Transverse colon (tissue), 4 donors: ENCODE measurements at regions not wholly inside any gene's neighbourhood (a gene's known extent, or its start where the extent isn't known, plus 50 kb on each side); places are given as distances from the start of the nearest gene placed in this dataset.

Experiments
- DNase-seq: peaks from one replicate; pipeline ENCODE4 v3.0.0-alpha.2; 2019
- H3K27ac ChIP-seq, 4 donors: fragments of 200-600 bp; sonication (generic); 2 replicates each; pipeline ENCODE4 v1.5.1; 2016 to 2018; ENCODE audit warnings: inconsistent platforms in 4 of 4
- H3K27me3 ChIP-seq: fragments of 200-600 bp; sonication (generic); 2 replicates; pipeline ENCODE4 v1.5.1; 2017; ENCODE audit warnings: inconsistent platforms
- H3K36me3 ChIP-seq, 4 donors: fragments of 200-600 bp; sonication (generic); 2 replicates each; pipeline ENCODE4 v1.5.1; 2017 to 2019; ENCODE audit warnings: inconsistent platforms in 4 of 4
- H3K4me1 ChIP-seq, 4 donors: fragments of 200-600 bp; sonication (generic); 2 replicates each; pipeline ENCODE4 v1.5.1; 2017 to 2020; ENCODE audit warnings: inconsistent platforms in 4 of 4
- H3K4me3 ChIP-seq, 4 donors: fragments of 200-600 bp; sonication (generic); 1 replicate in 1 of 4; 2 replicates in 3 of 4; pipeline versions ENCODE4 v1.5.1 to v1.6.1; 2017 to 2019; ENCODE audit warnings: inconsistent platforms in 4 of 4
- H3K9me3 ChIP-seq, 2 donors: fragments of 200-600 bp; sonication (generic); 2 replicates each; pipeline ENCODE4 v1.5.1; 2017 to 2019; ENCODE audit warnings: inconsistent platforms in 2 of 2
- CTCF ChIP-seq, 5 experiments: fragments of 200-600 bp in 3 of 5; fragments of 450-650 bp in 2 of 5; sonication (generic) in 3 of 5; IDR thresholded peaks; 1 replicate in 2 of 5; 2 replicates in 3 of 5; pipeline ENCODE4 v1.5.1; 2016 to 2017; ENCODE audit warnings: antibody characterized with exemption in 5 of 5, inconsistent platforms in 3 of 5, mild to moderate bottlenecking in 2 of 5, moderate library complexity in 1 of 5
- EP300 ChIP-seq: sonication (generic); formaldehyde crosslinking; IDR thresholded peaks from one replicate; pipeline ENCODE4 v1.6.1; 2017; ENCODE audit warnings: antibody characterized with exemption, low read depth
- POLR2A ChIP-seq: fragments of 450-650 bp; IDR thresholded peaks from one replicate; pipeline ENCODE4 v1.6.1; 2016; ENCODE audit warnings: antibody characterized with exemption, mild to moderate bottlenecking, moderate library complexity
- POLR2AphosphoS5 ChIP-seq, 3 donors: sonication (generic); formaldehyde crosslinking; IDR thresholded peaks; one replicate each; pipeline ENCODE4 v1.6.1; 2016; ENCODE audit warnings: antibody characterized with exemption in 3 of 3
- WGBS, 2 donors: methylation state at CpG; one replicate each; pipeline ENCODE4 v1.1.5; 2018; ENCODE audit warnings: low coverage in 1 of 2; 5-methylcytosine and 5-hydroxymethylcytosine counted together
- in situ Hi-C, 4 donors: fragments of 200-750 bp; cut with MboI; loops; one replicate each; pipeline versions ENCODE4 v1.15.0 to v1.15.1; 2017; ENCODE audit warnings: low sequenced_read_pairs in 3 of 4, low pct_ligation_motif_present in 1 of 4, low pct_unique_long_range_greater_than_20kb in 1 of 4
- intact Hi-C: fragments of 100-400 bp; cut with DNase I; formaldehyde crosslinking; loops from one replicate; pipeline ENCODE4 v1.15.1; 2023; ENCODE audit warnings: low total_unique reads

GRCh38 chr3:25854214-25854613 is 64.3 kb downstream of the OXSM start:
- DNase-seq, result no peak
- H3K27me3 ChIP-seq, result no peaks in the 10 kb centered on the region
- 42 to 76% methylated on average over 1 of the region's 1 CpG for WGBS, 2 donors
- H3K27ac ChIP-seq, result no peak overlapping the region
- no peaks in the 10 kb centered on the region for H3K36me3 ChIP-seq
- peaks cover 0 to 9% (median 0%) of the 10 kb centered on the region in 4 donors for H3K4me1 ChIP-seq
- H3K9me3 ChIP-seq, result no peaks in the 10 kb centered on the region
- no peak overlapping the region for H3K4me3 ChIP-seq
- intact Hi-C loops, result no loop called here
- in situ Hi-C loops, result loop anchor here in 3 of 4 donors (5.0 to 25.0 kb wide), 3 partner anchors 192 to 199 kb away; partner anchors contain the start of gene TOP2B (in 1 of the 3)
- TF ChIP-seq EP300 (no peak), POLR2A (no peak), POLR2AphosphoS5 (IDR thresholded peaks at IDR 0.05) (no peak), CTCF (IDR thresholded peaks at IDR 0.05) (no peak)

GRCh38 chr3:25854635-25855034 is 64.7 kb downstream of the OXSM start:
- no peaks in the 10 kb centered on the region for H3K36me3 ChIP-seq
- WGBS, 2 donors, result 88 to 89% methylated on average over 3 of the region's 3 CpGs
- in situ Hi-C loops, result loop anchor here in 3 of 4 donors (5.0 to 25.0 kb wide), 3 partner anchors 192 to 200 kb away; partner anchors contain the start of gene TOP2B (in 1 of the 3)
- TF ChIP-seq EP300, result no peak
- no peak for TF ChIP-seq POLR2AphosphoS5 (IDR thresholded peaks at IDR 0.05)
- no peak for TF ChIP-seq CTCF (IDR thresholded peaks at IDR 0.05)
- no peak overlapping the region for H3K27ac ChIP-seq
- intact Hi-C loops, result no loop called here
- DNase-seq, result no peak
- peaks cover 0 to 9% (median 0%) of the 10 kb centered on the region in 4 donors for H3K4me1 ChIP-seq
- no peak overlapping the region for H3K4me3 ChIP-seq
- H3K9me3 ChIP-seq, result no peaks in the 10 kb centered on the region
- H3K27me3 ChIP-seq, result no peaks in the 10 kb centered on the region

GRCh38 chr3:25855266-25855784 is 65.4 kb downstream of the OXSM start:
- intact Hi-C loops (no loop called here), in situ Hi-C loops (loop anchor here in 2 of 4 donors (10.0 to 25.0 kb wide), 2 partner anchors 193 to 201 kb away; partner anchors contain the start of gene TOP2B (in 1 of the 2))
- Histone ChIP-seq H3K9me3 (no peaks in the 10 kb centered on the region), H3K36me3 (no peaks in the 10 kb centered on the region), H3K27me3 (no peaks in the 10 kb centered on the region), H3K4me1 (peaks cover 0 to 9% (median 0%) of the 10 kb centered on the region in 4 donors), H3K27ac (no peak overlapping the region), H3K4me3 (no peak overlapping the region)
- TF ChIP-seq CTCF (IDR thresholded peaks at IDR 0.05), result no peak
- TF ChIP-seq POLR2A, result no peak
- TF ChIP-seq EP300, result no peak
- TF ChIP-seq POLR2AphosphoS5 (IDR thresholded peaks at IDR 0.05), result no peak
- DNase-seq, result no peak
- 38 to 58% methylated on average over 1 of the region's 1 CpG for WGBS, 2 donors

GRCh38 chr3:25856902-25857518 is 67.1 kb downstream of the OXSM start:
- intact Hi-C loops, result no loop called here
- H3K4me3 ChIP-seq, result no peak overlapping the region
- in situ Hi-C loops, result loop anchor here in 2 of 4 donors (10.0 to 25.0 kb wide), 2 partner anchors 195 to 202 kb away; partner anchors contain the start of gene TOP2B (in 1 of the 2)

More at GRCh38 chr3:25856902-25857518, 67.1 kb downstream of the OXSM start:
- H3K9me3 ChIP-seq, result no peaks in the 10 kb centered on the region
- peaks cover 0 to 9% (median 0%) of the 10 kb centered on the region in 4 donors for H3K4me1 ChIP-seq
- DNase-seq, result no peak
- TF ChIP-seq CTCF (IDR thresholded peaks at IDR 0.05) (peak; percentile 54 to 74 (median 64)), EP300 (no peak), POLR2A (no peak)
- WGBS, 2 donors, result 57 to 69% methylated on average over 3 of the region's 3 CpGs
- H3K27ac ChIP-seq, result no peak overlapping the region
- H3K27me3 ChIP-seq, result no peaks in the 10 kb centered on the region
- no peaks in the 10 kb centered on the region for H3K36me3 ChIP-seq
